ENCODE measurements at regions not wholly inside any gene's neighbourhood (a gene's known extent, or its start where the extent isn't known, plus 50 kb on each side); places are given as distances from the start of the nearest gene placed in this dataset.

DNA sequence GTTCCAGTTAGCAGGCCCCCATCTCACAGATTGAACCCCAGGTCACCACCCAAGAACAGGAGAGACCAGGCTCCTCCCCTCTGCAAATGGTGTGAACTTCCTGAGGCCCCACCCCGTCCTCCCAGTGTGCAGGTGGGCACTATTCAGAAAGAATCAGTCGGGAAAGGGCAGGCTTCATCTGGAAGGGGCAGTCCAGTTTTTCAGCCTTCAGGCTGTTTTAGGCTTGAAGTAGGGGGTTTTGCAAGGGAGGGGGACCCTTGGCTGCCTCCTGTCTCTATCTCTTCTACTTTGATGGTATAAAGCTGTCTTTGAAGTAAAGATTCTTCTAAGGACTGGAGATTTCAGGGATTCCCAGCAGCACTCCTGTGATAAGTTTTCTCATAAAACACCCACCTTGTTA, 267.6 kb downstream of the RND3 start:
- Histone ChIP-seq H3K36me3 (no peaks in the 10 kb centered on the region), H3K27ac (no peak overlapping the region), H3K4me3 (no peak overlapping the region), H3K4me1 (ENCODE audit: insufficient read depth) (no peaks in the 10 kb centered on the region), H3K27me3 (no peaks in the 10 kb centered on the region), H3K9me3 (no peaks in the 10 kb centered on the region)
- WGBS, 3 donors, result 76 to 81% (median 79%) methylated on average over 2 of the region's 2 CpGs
- TF ChIP-seq EP300 (IDR thresholded peaks at IDR 0.05), result no peak
- TF ChIP-seq, protein P1, sequence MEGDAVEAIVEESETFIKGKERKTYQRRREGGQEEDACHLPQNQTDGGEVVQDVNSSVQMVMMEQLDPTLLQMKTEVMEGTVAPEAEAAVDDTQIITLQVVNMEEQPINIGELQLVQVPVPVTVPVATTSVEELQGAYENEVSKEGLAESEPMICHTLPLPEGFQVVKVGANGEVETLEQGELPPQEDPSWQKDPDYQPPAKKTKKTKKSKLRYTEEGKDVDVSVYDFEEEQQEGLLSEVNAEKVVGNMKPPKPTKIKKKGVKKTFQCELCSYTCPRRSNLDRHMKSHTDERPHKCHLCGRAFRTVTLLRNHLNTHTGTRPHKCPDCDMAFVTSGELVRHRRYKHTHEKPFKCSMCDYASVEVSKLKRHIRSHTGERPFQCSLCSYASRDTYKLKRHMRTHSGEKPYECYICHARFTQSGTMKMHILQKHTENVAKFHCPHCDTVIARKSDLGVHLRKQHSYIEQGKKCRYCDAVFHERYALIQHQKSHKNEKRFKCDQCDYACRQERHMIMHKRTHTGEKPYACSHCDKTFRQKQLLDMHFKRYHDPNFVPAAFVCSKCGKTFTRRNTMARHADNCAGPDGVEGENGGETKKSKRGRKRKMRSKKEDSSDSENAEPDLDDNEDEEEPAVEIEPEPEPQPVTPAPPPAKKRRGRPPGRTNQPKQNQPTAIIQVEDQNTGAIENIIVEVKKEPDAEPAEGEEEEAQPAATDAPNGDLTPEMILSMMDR (IDR thresholded peaks at IDR 0.05), result no peak
- no peak for TF ChIP-seq POLR2A (IDR thresholded peaks at IDR 0.05)
- intact Hi-C loops (cut with DNase I), result no loop called here
- no peak for DNase-seq

DNA sequence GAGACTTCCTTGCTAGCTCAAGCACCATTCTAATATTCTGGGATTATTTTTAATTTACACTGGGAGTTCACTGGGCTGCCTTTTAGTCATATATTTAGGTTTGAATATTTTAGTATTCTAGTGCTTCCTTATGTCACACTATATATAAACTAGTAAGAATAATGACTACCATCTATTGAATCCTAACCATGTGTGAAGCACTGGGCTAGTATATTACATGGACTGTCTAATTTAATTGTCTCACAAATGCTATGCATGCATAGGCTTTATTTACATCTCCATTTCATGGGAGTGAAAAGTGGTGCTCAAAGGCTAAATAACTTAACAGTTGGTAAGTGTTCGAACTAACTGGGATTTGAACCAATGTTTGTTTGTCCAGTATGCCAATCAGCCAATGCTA, 272.4 kb downstream of the RND3 start:
- no peak overlapping the region for H3K4me3 ChIP-seq
- no peaks in the 10 kb centered on the region for H3K27me3 ChIP-seq
- DNase-seq, result no peak
- no peaks in the 10 kb centered on the region for H3K36me3 ChIP-seq
- WGBS, 3 donors, result 90 to 95% (median 93%) methylated on average over 1 of the region's 1 CpG
- TF ChIP-seq EP300 (IDR thresholded peaks at IDR 0.05) (no peak), POLR2A (IDR thresholded peaks at IDR 0.05) (no peak)
- TF ChIP-seq, protein P1 (IDR thresholded peaks at IDR 0.05), result no peak
- no peak overlapping the region for H3K27ac ChIP-seq
- H3K9me3 ChIP-seq, result no peaks in the 10 kb centered on the region
- H3K4me1 ChIP-seq (ENCODE audit: insufficient read depth), result peaks cover 1% of the 10 kb centered on the region
- intact Hi-C loops (cut with DNase I), result no loop called here

DNA sequence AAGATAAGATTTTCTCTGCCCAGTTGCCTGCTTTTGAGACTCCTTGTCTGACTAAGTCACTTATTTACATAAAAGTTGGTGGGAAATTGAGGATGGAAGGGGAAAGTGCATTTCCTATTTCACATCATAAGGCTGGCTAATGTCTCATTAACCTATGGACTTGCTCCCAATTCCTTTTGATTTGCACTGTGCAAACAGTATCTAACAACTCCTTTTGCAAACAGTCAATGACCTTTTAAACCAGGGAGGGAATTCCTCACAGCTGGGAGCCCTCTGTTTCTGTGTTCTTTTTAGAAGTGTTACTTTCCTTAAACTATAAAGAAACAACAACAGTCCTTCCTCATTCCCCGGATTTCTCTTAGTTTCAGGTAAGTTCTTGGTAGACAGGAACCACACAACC, 272.8 kb downstream of the RND3 start:
- H3K4me3 ChIP-seq, result no peak overlapping the region
- intact Hi-C loops (cut with DNase I), result no loop called here
- H3K4me1 ChIP-seq (ENCODE audit: insufficient read depth), result peaks cover 1% of the 10 kb centered on the region
- H3K27ac ChIP-seq, result no peak overlapping the region
- H3K27me3 ChIP-seq, result no peaks in the 10 kb centered on the region
- H3K9me3 ChIP-seq, result no peaks in the 10 kb centered on the region
- H3K36me3 ChIP-seq, result no peaks in the 10 kb centered on the region
- WGBS, 3 donors, result 12 to 33% (median 13%) methylated on average over 1 of the region's 1 CpG
- no peak for DNase-seq
- TF ChIP-seq EP300 (IDR thresholded peaks at IDR 0.05) (no peak), POLR2A (IDR thresholded peaks at IDR 0.05) (no peak)
- TF ChIP-seq, protein P1 (IDR thresholded peaks at IDR 0.05), result no peak

DNA sequence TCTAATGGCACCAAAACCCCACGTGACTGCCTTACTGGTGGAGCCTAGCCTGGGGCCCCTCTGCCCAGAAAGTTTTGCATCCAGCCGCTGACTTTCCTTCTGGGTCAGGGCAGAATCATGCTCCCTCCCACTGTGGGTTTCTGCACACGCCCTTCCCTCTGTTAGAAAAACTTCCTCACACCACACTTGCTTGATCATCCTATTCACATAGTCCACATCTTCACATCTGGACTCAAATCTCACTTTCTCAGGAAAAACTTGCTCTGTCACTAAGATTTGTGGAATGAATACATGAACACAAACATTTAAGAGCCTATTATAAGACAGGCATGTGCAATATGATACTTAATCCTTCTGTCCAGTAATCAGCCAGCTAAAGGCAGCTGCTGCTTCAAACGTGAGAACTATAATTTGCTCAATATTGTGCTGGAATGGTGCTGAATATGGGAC, 274.7 kb downstream of the RND3 start:
- Histone ChIP-seq H3K27ac (no peak overlapping the region), H3K9me3 (no peaks in the 10 kb centered on the region), H3K4me1 (ENCODE audit: insufficient read depth) (peaks cover 1% of the 10 kb centered on the region), H3K4me3 (no peak overlapping the region), H3K27me3 (no peaks in the 10 kb centered on the region), H3K36me3 (no peaks in the 10 kb centered on the region)
- intact Hi-C loops (cut with DNase I), result no loop called here
- DNase-seq, result no peak
- whole genome bisulfite sequencing, 3 donors, result 42 to 63% (median 44%) methylated on average over 4 of the region's 4 CpGs
- TF ChIP-seq, protein P1 (IDR thresholded peaks at IDR 0.05), result no peak
- no peak for TF ChIP-seq POLR2A (IDR thresholded peaks at IDR 0.05)
- no peak for TF ChIP-seq EP300 (IDR thresholded peaks at IDR 0.05)
